Loucy (cell line): ENCODE measurements at regions not wholly inside any gene's neighbourhood (a gene's known extent, or its start where the extent isn't known, plus 50 kb on each side); places are given as distances from the start of the nearest gene placed in this dataset.

Experiments
- H2AFZ ChIP-seq: fragments of 200-600 bp; sonication (generic); 2 replicates; pipeline ENCODE4 v1.6.0; 2016; ENCODE audit warnings: antibody characterized with exemption, mild to moderate bottlenecking, low read length, moderate library complexity
- H3F3A ChIP-seq: fragments of 200-600 bp; 2 replicates; pipeline ENCODE4 v1.6.0; 2016; ENCODE audit warnings: antibody characterized with exemption, low read depth, mild to moderate bottlenecking
- H3K27me3 ChIP-seq: fragments of 200-600 bp; sonication (generic); 2 replicates; pipeline ENCODE4 v1.6.1; 2014; ENCODE audit warnings: low read length, mild to moderate bottlenecking; ENCODE audit not compliant: insufficient read depth, poor library complexity, severe bottlenecking
- H3K36me3 ChIP-seq: fragments of 200-600 bp; sonication (generic); 2 replicates; pipeline ENCODE4 v1.6.1; 2016; ENCODE audit warnings: low read length; ENCODE audit not compliant: insufficient read depth
- H3K4me1 ChIP-seq: fragments of 200-600 bp; sonication (generic); 2 replicates; pipeline ENCODE4 v1.5.1; 2014; ENCODE audit warnings: low read length, mild to moderate bottlenecking; ENCODE audit not compliant: insufficient read depth, poor library complexity, severe bottlenecking
- H3K4me2 ChIP-seq: fragments of 200-600 bp; sonication (generic); 2 replicates; pipeline ENCODE4 v1.6.0; 2014; ENCODE audit warnings: antibody characterized with exemption, low read length, low read depth, mild to moderate bottlenecking; ENCODE audit not compliant: poor library complexity, severe bottlenecking
- H3K4me3 ChIP-seq: fragments of 200-600 bp; sonication (generic); 2 replicates; pipeline ENCODE4 v1.5.1; 2014; ENCODE audit warnings: low read length, mild to moderate bottlenecking, mixed read lengths; ENCODE audit not compliant: poor library complexity, severe bottlenecking
- H3K79me2 ChIP-seq: fragments of 200-600 bp; sonication (generic); 2 replicates; pipeline ENCODE4 v1.6.1; 2014; ENCODE audit warnings: low read length; ENCODE audit not compliant: insufficient read depth
- H3K9ac ChIP-seq: fragments of 200-600 bp; sonication (generic); 2 replicates; pipeline ENCODE4 v1.6.0; 2014; ENCODE audit warnings: mild to moderate bottlenecking, low read depth, low read length, moderate library complexity; ENCODE audit not compliant: poor library complexity, severe bottlenecking
- H3K9me2 ChIP-seq: fragments of 200-600 bp; sonication (generic); replicated peaks from 2 replicates; pipeline ENCODE4 v1.6.1; 2016; ENCODE audit warnings: low read depth, low read length, mixed read lengths
- H3K9me3 ChIP-seq: fragments of 200-600 bp; sonication (generic); 2 replicates; pipeline ENCODE4 v1.6.1; 2014; ENCODE audit warnings: mild to moderate bottlenecking, antibody characterized with exemption, low read length, low read depth; ENCODE audit not compliant: insufficient read depth
- H4K20me1 ChIP-seq: fragments of 200-600 bp; sonication (generic); 2 replicates; pipeline ENCODE4 v1.6.0; 2014; ENCODE audit warnings: antibody characterized with exemption, low read length, mild to moderate bottlenecking; ENCODE audit not compliant: insufficient read depth, poor library complexity, severe bottlenecking
- EZH2phosphoT487 ChIP-seq: fragments of 200-600 bp; IDR thresholded peaks from 2 replicates; pipeline ENCODE4 v1.6.1; 2018; ENCODE audit warnings: antibody characterized with exemption, mild to moderate bottlenecking, moderate library complexity, borderline replicate concordance
- TF ChIP-seq, protein P1 (sequence below): fragments of 200-600 bp; sonication (generic); conservative IDR thresholded peaks from 2 replicates; pipeline ENCODE4 v1.5.1; 2014; ENCODE audit warnings: mild to moderate bottlenecking, antibody characterized with exemption, low read length

GRCh38 chr13:90201676-90202460, 1145.6 kb upstream of the MIR17HG start:
- H3K4me2 ChIP-seq, result no peak overlapping the region
- no peaks in the 10 kb centered on the region for H3K79me2 ChIP-seq

DNA sequence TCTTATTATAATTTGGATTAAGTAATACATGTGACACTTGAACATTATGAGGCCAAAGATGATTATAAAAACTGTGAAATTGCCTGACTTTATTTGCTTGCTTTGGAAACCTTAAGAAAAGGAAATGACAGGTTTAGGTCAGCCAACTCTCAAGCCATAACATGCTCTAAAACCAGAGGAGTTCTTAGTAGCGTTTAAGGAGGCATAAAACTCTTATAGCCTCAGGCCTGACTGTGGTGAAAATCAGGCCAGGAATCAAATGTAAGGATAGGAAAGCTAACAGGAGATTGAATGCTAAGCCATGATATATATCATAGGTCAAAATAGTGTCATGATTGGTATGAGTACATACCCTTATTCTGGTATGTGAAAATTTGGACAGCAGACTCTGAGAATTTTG, 1142.4 kb upstream of the MIR17HG start:
- Histone ChIP-seq H4K20me1 (no peaks in the 10 kb centered on the region), H3F3A (no peaks in the 10 kb centered on the region), H3K36me3 (no peaks in the 10 kb centered on the region), H3K9ac (no peak overlapping the region), H3K4me2 (no peak overlapping the region), H3K9me2 (no peaks in the 10 kb centered on the region), H3K27me3 (no peaks in the 10 kb centered on the region), H3K4me1 (no peaks in the 10 kb centered on the region), H3K79me2 (no peaks in the 10 kb centered on the region), H3K4me3 (no peak overlapping the region), H3K9me3 (no peaks in the 10 kb centered on the region), H2AFZ (no peak overlapping the region)
- TF ChIP-seq EZH2phosphoT487, result no peak
- TF ChIP-seq, protein P1, sequence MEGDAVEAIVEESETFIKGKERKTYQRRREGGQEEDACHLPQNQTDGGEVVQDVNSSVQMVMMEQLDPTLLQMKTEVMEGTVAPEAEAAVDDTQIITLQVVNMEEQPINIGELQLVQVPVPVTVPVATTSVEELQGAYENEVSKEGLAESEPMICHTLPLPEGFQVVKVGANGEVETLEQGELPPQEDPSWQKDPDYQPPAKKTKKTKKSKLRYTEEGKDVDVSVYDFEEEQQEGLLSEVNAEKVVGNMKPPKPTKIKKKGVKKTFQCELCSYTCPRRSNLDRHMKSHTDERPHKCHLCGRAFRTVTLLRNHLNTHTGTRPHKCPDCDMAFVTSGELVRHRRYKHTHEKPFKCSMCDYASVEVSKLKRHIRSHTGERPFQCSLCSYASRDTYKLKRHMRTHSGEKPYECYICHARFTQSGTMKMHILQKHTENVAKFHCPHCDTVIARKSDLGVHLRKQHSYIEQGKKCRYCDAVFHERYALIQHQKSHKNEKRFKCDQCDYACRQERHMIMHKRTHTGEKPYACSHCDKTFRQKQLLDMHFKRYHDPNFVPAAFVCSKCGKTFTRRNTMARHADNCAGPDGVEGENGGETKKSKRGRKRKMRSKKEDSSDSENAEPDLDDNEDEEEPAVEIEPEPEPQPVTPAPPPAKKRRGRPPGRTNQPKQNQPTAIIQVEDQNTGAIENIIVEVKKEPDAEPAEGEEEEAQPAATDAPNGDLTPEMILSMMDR, result no peak

More at GRCh38 chr13:90201676-90202460, 1145.6 kb upstream of the MIR17HG start:
- Histone ChIP-seq H3K27me3 (no peaks in the 10 kb centered on the region), H3K9ac (no peak overlapping the region), H3K9me2 (no peaks in the 10 kb centered on the region), H3K9me3 (no peaks in the 10 kb centered on the region), H2AFZ (no peak overlapping the region), H4K20me1 (no peaks in the 10 kb centered on the region), H3K36me3 (no peaks in the 10 kb centered on the region), H3K4me1 (no peaks in the 10 kb centered on the region), H3K4me3 (no peak overlapping the region), H3F3A (no peaks in the 10 kb centered on the region)
- TF ChIP-seq, protein P1, result no peak

- H4K20me1 ChIP-seq, result no peaks in the 10 kb centered on the region
- H3K36me3 ChIP-seq, result no peaks in the 10 kb centered on the region
- H3K27me3 ChIP-seq, result no peaks in the 10 kb centered on the region
- no peaks in the 10 kb centered on the region for H3K9me2 ChIP-seq
- H3K79me2 ChIP-seq, result no peaks in the 10 kb centered on the region
- no peaks in the 10 kb centered on the region for H3F3A ChIP-seq
- no peak overlapping the region for H3K9ac ChIP-seq
- TF ChIP-seq, protein P1, result no peak
- TF ChIP-seq EZH2phosphoT487, result no peak
- no peak overlapping the region for H3K4me2 ChIP-seq
- no peak overlapping the region for H2AFZ ChIP-seq
- H3K4me1 ChIP-seq, result no peaks in the 10 kb centered on the region
- no peak overlapping the region for H3K4me3 ChIP-seq
- H3K9me3 ChIP-seq, result no peaks in the 10 kb centered on the region
Measured at GRCh38 chr13:90205911-90206310, 1141.6 kb upstream of the MIR17HG start.
